Activated CD8-positive, alpha-beta T cell treated with anti-CD3 and anti-CD28 coated beads, Interleukin-2, amount 10 ng/mL, durations not matched to agents 7 days and 5 days (primary cell): ENCODE measurements at regions not wholly inside any gene's neighbourhood (a gene's known extent, or its start where the extent isn't known, plus 50 kb on each side); places are given as distances from the start of the nearest gene placed in this dataset.

ENCODE experiments used
- ATAC-seq: fragments of 150-1000 bp; cut with Tn5 transposase; one replicate; pipeline ENCODE4 v1.10.0; 2021; ENCODE audit warnings: moderate library complexity
- CTCF ChIA-PET: fragments of 350-600 bp; sonication (Branson Sonifier 250); formaldehyde crosslinking; loops from one replicate; lab custom pipeline; 2021; ENCODE audit warnings: antibody characterized with exemption; lab: Charles Lee
- POLR2A ChIA-PET: fragments of 350-600 bp; sonication (Branson Sonifier 250); formaldehyde crosslinking; loops from one replicate; lab custom pipeline; 2021; ENCODE audit warnings: antibody characterized with exemption; lab: Charles Lee
- DNase-seq: peaks from one replicate; pipeline ENCODE4 v3.0.0-alpha.2; 2020
- H3K27ac Mint-ChIP-seq: one replicate; pipeline ENCODE4 v1.8.0; 2021; ENCODE audit warnings: mild to moderate bottlenecking, mixed read lengths
- H3K27me3 Mint-ChIP-seq: one replicate; pipeline ENCODE4 v1.8.0; 2021; ENCODE audit warnings: low read depth, mixed read lengths
- H3K36me3 Mint-ChIP-seq: one replicate; pipeline ENCODE4 v1.8.0; 2021; ENCODE audit warnings: low read depth, mixed read lengths
- H3K4me1 Mint-ChIP-seq: one replicate; pipeline ENCODE4 v1.8.0; 2021; ENCODE audit warnings: low read depth, mixed read lengths
- H3K4me3 Mint-ChIP-seq: one replicate; pipeline ENCODE4 v1.8.0; 2021; ENCODE audit warnings: mild to moderate bottlenecking, mixed read lengths
- H3K9me3 Mint-ChIP-seq: one replicate; pipeline ENCODE4 v1.8.0; 2022; ENCODE audit warnings: mixed read lengths; ENCODE audit not compliant: insufficient read depth

- no peaks in the 10 kb centered on the region for H3K27me3 Mint-ChIP-seq
These were observed 552.2 kb upstream of the FZD8 start for GRCh38 chr10:36194276-36194675.

GRCh38 chr10:36191009-36191408 is 548.9 kb upstream of the FZD8 start:
- POLR2A ChIA-PET: no interaction called here
- DNase-seq: no peak
- no peak overlapping the region for H3K4me3 Mint-ChIP-seq
- H3K36me3 Mint-ChIP-seq: no peaks in the 10 kb centered on the region
- no peaks in the 10 kb centered on the region for H3K27me3 Mint-ChIP-seq
- peaks cover 23% of the 10 kb centered on the region for H3K9me3 Mint-ChIP-seq
- ATAC-seq: no peak
- no peak overlapping the region for H3K27ac Mint-ChIP-seq
- CTCF ChIA-PET: no interaction called here
- no peaks in the 10 kb centered on the region for H3K4me1 Mint-ChIP-seq

More at GRCh38 chr10:36194276-36194675, 552.2 kb upstream of the FZD8 start:
- ChIA-PET CTCF (no interaction called here), POLR2A (no interaction called here)
- ATAC-seq (no peak), DNase-seq (no peak)
- Mint-ChIP-seq H3K36me3 (no peaks in the 10 kb centered on the region), H3K4me1 (no peaks in the 10 kb centered on the region), H3K9me3 (peaks cover 32% of the 10 kb centered on the region), H3K4me3 (no peak overlapping the region), H3K27ac (no peak overlapping the region)

- Mint-ChIP-seq H3K27me3 (no peaks in the 10 kb centered on the region), H3K9me3 (peaks cover 15% of the 10 kb centered on the region), H3K4me3 (no peak overlapping the region), H3K4me1 (no peaks in the 10 kb centered on the region), H3K36me3 (no peaks in the 10 kb centered on the region), H3K27ac (no peak overlapping the region)
- ChIA-PET POLR2A (no interaction called here), CTCF (no interaction called here)
- ATAC-seq (no peak), DNase-seq (no peak)
These were observed 546.4 kb upstream of the FZD8 start for GRCh38 chr10:36188461-36188860.

- no peak overlapping the region for H3K4me3 Mint-ChIP-seq
- DNase-seq (no peak), ATAC-seq (no peak)
- no peaks in the 10 kb centered on the region for H3K36me3 Mint-ChIP-seq
- H3K4me1 Mint-ChIP-seq: no peaks in the 10 kb centered on the region
- H3K27me3 Mint-ChIP-seq: no peaks in the 10 kb centered on the region
- POLR2A ChIA-PET: no interaction called here
- H3K27ac Mint-ChIP-seq: no peak overlapping the region
- CTCF ChIA-PET: no interaction called here
- peaks cover 11% of the 10 kb centered on the region for H3K9me3 Mint-ChIP-seq
These were observed 546.0 kb upstream of the FZD8 start for GRCh38 chr10:36188080-36188453.

- H3K4me1 Mint-ChIP-seq: no peaks in the 10 kb centered on the region
- ChIA-PET CTCF (no interaction called here), POLR2A (no interaction called here)
- H3K9me3 Mint-ChIP-seq: peaks cover 5% of the 10 kb centered on the region
- ATAC-seq (no peak), DNase-seq (no peak)
- H3K36me3 Mint-ChIP-seq: no peaks in the 10 kb centered on the region
- no peaks in the 10 kb centered on the region for H3K27me3 Mint-ChIP-seq
- no peak overlapping the region for H3K4me3 Mint-ChIP-seq
- no peak overlapping the region for H3K27ac Mint-ChIP-seq
These were observed 545.4 kb upstream of the FZD8 start for GRCh38 chr10:36187380-36188079.

GRCh38 chr10:36185097-36185496 is 543.0 kb upstream of the FZD8 start:
- CTCF ChIA-PET: no interaction called here
- Mint-ChIP-seq H3K9me3 (no peaks in the 10 kb centered on the region), H3K4me1 (no peaks in the 10 kb centered on the region), H3K4me3 (no peak overlapping the region), H3K27me3 (no peaks in the 10 kb centered on the region), H3K36me3 (no peaks in the 10 kb centered on the region), H3K27ac (no peak overlapping the region)
- DNase-seq (no peak), ATAC-seq (no peak)
- POLR2A ChIA-PET: no interaction called here

- H3K27me3 Mint-ChIP-seq: no peaks in the 10 kb centered on the region
- H3K9me3 Mint-ChIP-seq: no peaks in the 10 kb centered on the region
- no peak overlapping the region for H3K4me3 Mint-ChIP-seq
- H3K4me1 Mint-ChIP-seq: no peaks in the 10 kb centered on the region
- CTCF ChIA-PET: no interaction called here
- no peaks in the 10 kb centered on the region for H3K36me3 Mint-ChIP-seq
- POLR2A ChIA-PET: no interaction called here
- no peak overlapping the region for H3K27ac Mint-ChIP-seq
- DNase-seq (no peak), ATAC-seq (no peak)
These were observed 541.6 kb upstream of the FZD8 start for GRCh38 chr10:36183726-36184125.

- ATAC-seq: no peak
- CTCF ChIA-PET: no interaction called here
These were observed 541.0 kb upstream of the FZD8 start for GRCh38 chr10:36183056-36183455.

GRCh38 chr10:36182606-36183005 is 540.5 kb upstream of the FZD8 start:
- Mint-ChIP-seq H3K9me3 (no peaks in the 10 kb centered on the region), H3K4me3 (no peak overlapping the region), H3K27me3 (no peaks in the 10 kb centered on the region), H3K36me3 (no peaks in the 10 kb centered on the region), H3K4me1 (no peaks in the 10 kb centered on the region), H3K27ac (no peak overlapping the region)
- POLR2A ChIA-PET: no interaction called here
- CTCF ChIA-PET: no interaction called here
- DNase-seq (no peak), ATAC-seq (no peak)

More at GRCh38 chr10:36183056-36183455, 541.0 kb upstream of the FZD8 start:
- Mint-ChIP-seq H3K27me3 (no peaks in the 10 kb centered on the region), H3K36me3 (no peaks in the 10 kb centered on the region), H3K27ac (no peak overlapping the region), H3K9me3 (no peaks in the 10 kb centered on the region), H3K4me1 (no peaks in the 10 kb centered on the region), H3K4me3 (no peak overlapping the region)
- POLR2A ChIA-PET: no interaction called here
- no peak for DNase-seq

- ChIA-PET CTCF (no interaction called here), POLR2A (no interaction called here)
- Mint-ChIP-seq H3K27ac (no peak overlapping the region), H3K4me1 (no peaks in the 10 kb centered on the region), H3K36me3 (no peaks in the 10 kb centered on the region), H3K27me3 (no peaks in the 10 kb centered on the region), H3K9me3 (no peaks in the 10 kb centered on the region), H3K4me3 (no peak overlapping the region)
- DNase-seq (no peak), ATAC-seq (no peak)
These were observed 540.1 kb upstream of the FZD8 start for GRCh38 chr10:36182179-36182566.

GRCh38 chr10:36181426-36182178 is 539.5 kb upstream of the FZD8 start:
- Mint-ChIP-seq H3K4me3 (no peak overlapping the region), H3K36me3 (no peaks in the 10 kb centered on the region), H3K4me1 (no peaks in the 10 kb centered on the region), H3K27me3 (no peaks in the 10 kb centered on the region), H3K27ac (no peak overlapping the region), H3K9me3 (peaks cover 3% of the 10 kb centered on the region)
- ChIA-PET CTCF (no interaction called here), POLR2A (no interaction called here)
- no peak for DNase-seq
- no peak for ATAC-seq

- ChIA-PET POLR2A (no interaction called here), CTCF (no interaction called here)
- Mint-ChIP-seq H3K27me3 (no peaks in the 10 kb centered on the region), H3K9me3 (peaks cover 4% of the 10 kb centered on the region), H3K36me3 (no peaks in the 10 kb centered on the region), H3K27ac (no peak overlapping the region), H3K4me3 (no peak overlapping the region), H3K4me1 (no peaks in the 10 kb centered on the region)
- DNase-seq (no peak), ATAC-seq (no peak)
These were observed 536.5 kb upstream of the FZD8 start for GRCh38 chr10:36178616-36179015.
